OCI-LY3 (cell line): ENCODE measurements at regions not wholly inside any gene's neighbourhood (a gene's known extent, or its start where the extent isn't known, plus 50 kb on each side); places are given as distances from the start of the nearest gene placed in this dataset.

Experiments
- EZH2phosphoT487 ChIP-seq: fragments of 200-600 bp; shearing (Covaris generic); IDR thresholded peaks from 2 replicates; pipeline ENCODE4 v1.6.1; 2018; ENCODE audit warnings: antibody characterized with exemption, mixed run types, low read depth
- TF ChIP-seq, protein P1 (sequence below): fragments of 200-600, 300-600 bp; sonication (generic); IDR thresholded peaks from 2 replicates; pipeline ENCODE4 v1.5.1; 2014; ENCODE audit warnings: antibody characterized with exemption, low read length, low read depth

GRCh38 chr20:12012241-12013222 is 94.8 kb downstream of the BTBD3 start:
- TF ChIP-seq, protein P1, sequence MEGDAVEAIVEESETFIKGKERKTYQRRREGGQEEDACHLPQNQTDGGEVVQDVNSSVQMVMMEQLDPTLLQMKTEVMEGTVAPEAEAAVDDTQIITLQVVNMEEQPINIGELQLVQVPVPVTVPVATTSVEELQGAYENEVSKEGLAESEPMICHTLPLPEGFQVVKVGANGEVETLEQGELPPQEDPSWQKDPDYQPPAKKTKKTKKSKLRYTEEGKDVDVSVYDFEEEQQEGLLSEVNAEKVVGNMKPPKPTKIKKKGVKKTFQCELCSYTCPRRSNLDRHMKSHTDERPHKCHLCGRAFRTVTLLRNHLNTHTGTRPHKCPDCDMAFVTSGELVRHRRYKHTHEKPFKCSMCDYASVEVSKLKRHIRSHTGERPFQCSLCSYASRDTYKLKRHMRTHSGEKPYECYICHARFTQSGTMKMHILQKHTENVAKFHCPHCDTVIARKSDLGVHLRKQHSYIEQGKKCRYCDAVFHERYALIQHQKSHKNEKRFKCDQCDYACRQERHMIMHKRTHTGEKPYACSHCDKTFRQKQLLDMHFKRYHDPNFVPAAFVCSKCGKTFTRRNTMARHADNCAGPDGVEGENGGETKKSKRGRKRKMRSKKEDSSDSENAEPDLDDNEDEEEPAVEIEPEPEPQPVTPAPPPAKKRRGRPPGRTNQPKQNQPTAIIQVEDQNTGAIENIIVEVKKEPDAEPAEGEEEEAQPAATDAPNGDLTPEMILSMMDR, result peak; percentile 99
- no peak for TF ChIP-seq EZH2phosphoT487
